ENCODE measurements at regions not wholly inside any gene's neighbourhood (a gene's known extent, or its start where the extent isn't known, plus 50 kb on each side); places are given as distances from the start of the nearest gene placed in this dataset.

DNA sequence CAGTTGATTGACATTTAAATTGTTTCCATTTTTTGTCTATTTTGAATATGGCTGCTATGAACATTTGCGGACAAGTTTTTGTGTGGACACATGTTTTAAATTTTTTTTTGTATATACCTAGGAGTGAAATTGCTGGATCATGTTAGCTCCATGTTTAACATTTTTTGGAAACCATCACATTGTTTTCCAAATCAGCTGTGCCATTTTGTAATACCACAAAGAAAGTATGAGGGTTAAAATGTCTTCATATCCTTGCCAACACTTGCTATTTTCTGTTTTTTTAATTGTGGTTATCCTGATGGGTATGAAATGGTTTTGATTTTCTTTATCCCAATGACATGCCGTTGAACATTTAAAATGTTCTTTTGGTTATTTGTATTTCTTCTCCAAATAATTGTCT is 52.1 kb downstream of the CARTPT start:
- intact Hi-C loops (cut with DNase I): no loop called here
- no peaks in the 10 kb centered on the region for H3K36me3 ChIP-seq
- no peak overlapping the region for H3K4me3 ChIP-seq
- no peak overlapping the region for H3K27ac ChIP-seq
- DNase-seq (no peak), ATAC-seq (no peak)
- no peaks in the 10 kb centered on the region for H3K4me1 ChIP-seq
- no peaks in the 10 kb centered on the region for H3K9me3 ChIP-seq
- H3K27me3 ChIP-seq: no peaks in the 10 kb centered on the region
- no peak for TF ChIP-seq CTCF (IDR thresholded peaks at IDR 0.05)

- ATAC-seq: peak; percentile 51
- Histone ChIP-seq H3K4me3 (no peak overlapping the region), H3K36me3 (no peaks in the 10 kb centered on the region), H3K9me3 (no peaks in the 10 kb centered on the region), H3K27me3 (no peaks in the 10 kb centered on the region), H3K27ac (no peak overlapping the region), H3K4me1 (peaks cover 0 to 8% of the 10 kb centered on the region in 2 donors)
- intact Hi-C loops (cut with DNase I): no loop called here
- peak in 2 of 4 donors; percentile 27 to 47 for DNase-seq
- peak in 1 of 2 donors; percentile 27 for TF ChIP-seq CTCF (IDR thresholded peaks at IDR 0.05)
Observed at GRCh38 chr5:71778678-71779276, 59.7 kb downstream of the CARTPT start.

DNA sequence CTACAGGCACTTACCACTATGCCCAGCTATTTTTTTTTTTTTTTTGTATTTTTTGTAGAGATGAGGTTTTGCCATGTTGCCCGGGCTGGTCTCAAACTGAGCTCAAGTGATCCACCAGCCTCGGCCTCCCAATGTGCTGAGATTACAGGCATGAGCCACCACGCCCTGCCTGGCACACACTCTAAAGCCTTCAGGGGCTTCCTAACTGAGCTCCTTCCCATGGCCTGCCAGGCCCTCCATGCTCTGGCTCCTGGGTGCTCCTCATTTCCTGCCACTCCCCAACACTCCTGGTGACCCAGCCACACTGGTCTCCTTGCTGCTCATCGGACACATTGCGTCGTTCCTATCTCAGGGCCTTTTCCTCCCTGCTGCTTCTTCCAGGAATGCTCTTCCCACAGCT is 61.5 kb downstream of the CARTPT start:
- no peak for TF ChIP-seq CTCF (IDR thresholded peaks at IDR 0.05)
- no peak overlapping the region for H3K4me3 ChIP-seq
- intact Hi-C loops (cut with DNase I): loop anchor here in 1 of 2 donors (5.0 kb wide), 1 partner anchor 242 kb away; no protein-coding TSS in a partner anchor
- H3K27me3 ChIP-seq: no peaks in the 10 kb centered on the region
- H3K36me3 ChIP-seq: no peaks in the 10 kb centered on the region
- no peak overlapping the region for H3K27ac ChIP-seq
- H3K9me3 ChIP-seq: no peaks in the 10 kb centered on the region
- H3K4me1 ChIP-seq: peaks cover 0 to 8% of the 10 kb centered on the region in 2 donors
- no peak for ATAC-seq
- DNase-seq: no peak

GRCh38 chr5:71782393-71782770 is 63.3 kb downstream of the CARTPT start:
- no peaks in the 10 kb centered on the region for H3K9me3 ChIP-seq
- no peak overlapping the region for H3K4me3 ChIP-seq
- H3K36me3 ChIP-seq: no peaks in the 10 kb centered on the region
- no peak for DNase-seq
- no peak overlapping the region for H3K27ac ChIP-seq
- H3K27me3 ChIP-seq: no peaks in the 10 kb centered on the region
- intact Hi-C loops (cut with DNase I): loop anchor here in 1 of 2 donors (5.0 kb wide), 1 partner anchor 240 kb away; no protein-coding TSS in a partner anchor
- no peak for TF ChIP-seq CTCF (IDR thresholded peaks at IDR 0.05)
- ATAC-seq: no peak
- peaks cover 0 to 8% of the 10 kb centered on the region in 2 donors for H3K4me1 ChIP-seq

GRCh38 chr5:71782771-71783770 is 64.0 kb downstream of the CARTPT start:
- Histone ChIP-seq H3K4me1 (peaks cover 0 to 8% of the 10 kb centered on the region in 2 donors), H3K9me3 (no peaks in the 10 kb centered on the region), H3K36me3 (no peaks in the 10 kb centered on the region), H3K27me3 (no peaks in the 10 kb centered on the region), H3K4me3 (no peak overlapping the region), H3K27ac (no peak overlapping the region)
- intact Hi-C loops (cut with DNase I): loop anchor here in 1 of 2 donors (5.0 kb wide), 1 partner anchor 239 kb away; no protein-coding TSS in a partner anchor
- DNase-seq (peak in 3 of 4 donors; percentile 71 to 87 (median 78)), ATAC-seq (peak; percentile 95)
- peak; percentile 31 to 71 for TF ChIP-seq CTCF (IDR thresholded peaks at IDR 0.05)

Measured in left lung (tissue), 4 donors.